ENCODE measurements at regions not wholly inside any gene's neighbourhood (a gene's known extent, or its start where the extent isn't known, plus 50 kb on each side); places are given as distances from the start of the nearest gene placed in this dataset.

GRCh38 chr13:106362707-106363106 lies 172.8 kb downstream of the EFNB2 start (continued):
- TF ChIP-seq REST (IDR thresholded peaks at IDR 0.05; ENCODE audit: unreplicated experiment) (no peak), NANOG (IDR thresholded peaks at IDR 0.05; ENCODE audit: borderline replicate concordance) (no peak)

- Mint-ChIP-seq H3K4me1 (peaks cover 3% of the 10 kb centered on the region; the same call in 1 of the 3 replicates), H3K9me3 (peaks cover 14% of the 10 kb centered on the region; the same call in 2 of the 3 replicates), H3K36me3 (ENCODE audit: low read depth) (peaks cover 5% of the 10 kb centered on the region; the same call in 1 of the 3 replicates), H3K4me3 (no peak overlapping the region), H3K27me3 (ENCODE audit: insufficient read depth, low read depth, poor library complexity) (peaks cover 5% of the 10 kb centered on the region), H3K27ac (no peak overlapping the region)
- no peak overlapping the region for H2AFZ ChIP-seq
- no peaks in the 10 kb centered on the region for H3K36me3 ChIP-seq (ENCODE audit: insufficient read depth)
- no peaks in the 10 kb centered on the region for H3K79me2 ChIP-seq (replicated peaks; ENCODE audit: insufficient read depth)
- H3F3A ChIP-seq (replicated peaks; ENCODE audit: low read depth): no peaks in the 10 kb centered on the region
- ATAC-seq: no peak
- no peak overlapping the region for H3K4me2 ChIP-seq
- H3K27ac ChIP-seq (ENCODE audit: low read depth): no peak overlapping the region
- no peaks in the 10 kb centered on the region for H3K4me1 ChIP-seq (ENCODE audit: insufficient read depth)
- H3K4me3 ChIP-seq: no peak overlapping the region
- TF ChIP-seq ZNF331 (CRISPR knock-in tag; IDR thresholded peaks at IDR 0.05; ENCODE audit: low read depth) (no peak), EZH2 (IDR thresholded peaks at IDR 0.05; ENCODE audit: low read depth, unreplicated experiment) (no peak), REST (IDR thresholded peaks at IDR 0.05; ENCODE audit: unreplicated experiment) (no peak), CREB1 (CRISPR knock-in tag; IDR thresholded peaks at IDR 0.05; ENCODE audit: low read depth) (no peak), STAT1 (IDR thresholded peaks at IDR 0.05; ENCODE audit: unreplicated experiment) (no peak), ZNF114 (CRISPR knock-in tag; IDR thresholded peaks at IDR 0.05) (no peak), NANOG (IDR thresholded peaks at IDR 0.05; ENCODE audit: borderline replicate concordance) (no peak), POLR2AphosphoS5 (IDR thresholded peaks at IDR 0.05; ENCODE audit: low read depth) (no peak), ETS1 (IDR thresholded peaks at IDR 0.05) (no peak), JUNB (IDR thresholded peaks at IDR 0.05; ENCODE audit: unreplicated experiment) (no peak)
- no peaks in the 10 kb centered on the region; the same call in 1 of the 2 replicates for H4K20me1 ChIP-seq (replicated peaks; ENCODE audit: insufficient read depth)
- H3K27me3 ChIP-seq (ENCODE audit: insufficient read depth): no peaks in the 10 kb centered on the region
- H3K9me2 ChIP-seq (ENCODE audit: insufficient read depth): no peaks in the 10 kb centered on the region; the same call in 1 of the 2 replicates
- no peak for DNase-seq (ENCODE audit: low spot score)
These were observed 173.8 kb downstream of the EFNB2 start for GRCh38 chr13:106361621-106362020.

All from GM23338 (cell line).